IPS-18c (cell line): ENCODE measurements at regions not wholly inside any gene's neighbourhood (a gene's known extent, or its start where the extent isn't known, plus 50 kb on each side); places are given as distances from the start of the nearest gene placed in this dataset.
A peak's percentile ranks its signal among the peaks of the same experiment; 100 is the strongest.
"Not testable (repeated sequence)": the region's sequence is repeated elsewhere in the genome, so short reads cannot be mapped to it uniquely, and the experiment has no call there.

ENCODE experiments used
- H3K4me3 ChIP-seq: 2 replicates; pipeline ENCODE4 v1.7.0; 2013; ENCODE audit warnings: low read depth, mild to moderate bottlenecking, low read length, moderate library complexity; ENCODE audit not compliant: insufficient read depth
- H3K9me3 ChIP-seq: one replicate; pipeline ENCODE4 v1.6.1; 2013; ENCODE audit warnings: mild to moderate bottlenecking, low read length, moderate library complexity; ENCODE audit not compliant: control insufficient read depth, insufficient read depth

GRCh38 chr14:106417224-106418049 lies 891.1 kb downstream of the TMEM121 start:
- peak overlapping the region; percentile 10; the same call in 1 of the 2 replicates for H3K4me3 ChIP-seq

GRCh38 chr14:106419376-106419965 lies 893.1 kb downstream of the TMEM121 start:
- Histone ChIP-seq H3K4me3 (no peak overlapping the region), H3K9me3 (peaks cover 24% of the 10 kb centered on the region)

More at GRCh38 chr14:106417224-106418049, 891.1 kb downstream of the TMEM121 start:
- peaks cover 23% of the 10 kb centered on the region for H3K9me3 ChIP-seq

- H3K4me3 ChIP-seq: not testable (repeated sequence)
- peaks cover 20% of the 10 kb centered on the region for H3K9me3 ChIP-seq
Observed at GRCh38 chr14:106421431-106422033, 895.1 kb downstream of the TMEM121 start.

- peaks cover 20% of the 10 kb centered on the region for H3K9me3 ChIP-seq
- H3K4me3 ChIP-seq: no peak overlapping the region
Observed at GRCh38 chr14:106422066-106422465, 895.7 kb downstream of the TMEM121 start.

- H3K9me3 ChIP-seq, H3K4me3 ChIP-seq: not testable (repeated sequence)
Observed at GRCh38 chr14:106425150-106425549, 898.8 kb downstream of the TMEM121 start.

- Histone ChIP-seq H3K4me3 (no peak overlapping the region), H3K9me3 (peaks cover 22% of the 10 kb centered on the region)
Observed at GRCh38 chr14:106436310-106436905, 910.0 kb downstream of the TMEM121 start.

- peaks cover 24% of the 10 kb centered on the region for H3K9me3 ChIP-seq
Observed at GRCh38 chr14:106442857-106443256, 916.5 kb downstream of the TMEM121 start.

GRCh38 chr14:106455026-106455425 lies 928.6 kb downstream of the TMEM121 start:
- no peak overlapping the region for H3K4me3 ChIP-seq
- peaks cover 18% of the 10 kb centered on the region for H3K9me3 ChIP-seq

More at GRCh38 chr14:106442857-106443256, 916.5 kb downstream of the TMEM121 start:
- no peak overlapping the region for H3K4me3 ChIP-seq

- peaks cover 24% of the 10 kb centered on the region for H3K9me3 ChIP-seq
- no peak overlapping the region for H3K4me3 ChIP-seq
Observed at GRCh38 chr14:106459971-106460730, 933.8 kb downstream of the TMEM121 start.

- Histone ChIP-seq H3K9me3 (peaks cover 28% of the 10 kb centered on the region), H3K4me3 (peak overlapping the region; percentile 24; the same call in 1 of the 2 replicates)
Observed at GRCh38 chr14:106460916-106461315, 934.5 kb downstream of the TMEM121 start.

GRCh38 chr14:106466483-106466882 lies 940.1 kb downstream of the TMEM121 start:
- H3K9me3 ChIP-seq: peaks cover 16% of the 10 kb centered on the region
- H3K4me3 ChIP-seq: not testable (repeated sequence)

- H3K9me3 ChIP-seq: not testable (repeated sequence)
Observed at GRCh38 chr14:106468869-106469268, 942.5 kb downstream of the TMEM121 start.

GRCh38 chr14:106470028-106470427 lies 943.6 kb downstream of the TMEM121 start:
- H3K9me3 ChIP-seq, H3K4me3 ChIP-seq: not testable (repeated sequence)

More at GRCh38 chr14:106468869-106469268, 942.5 kb downstream of the TMEM121 start:
- H3K4me3 ChIP-seq: not testable (repeated sequence)

- not testable (repeated sequence) for H3K9me3 ChIP-seq, H3K4me3 ChIP-seq
Observed at GRCh38 chr14:106474261-106475028, 948.1 kb downstream of the TMEM121 start.

GRCh38 chr14:106475214-106475613 lies 948.8 kb downstream of the TMEM121 start:
- not testable (repeated sequence) for H3K4me3 ChIP-seq, H3K9me3 ChIP-seq

- not testable (repeated sequence) for H3K9me3 ChIP-seq, H3K4me3 ChIP-seq
Observed at GRCh38 chr14:106477600-106477999, 951.2 kb downstream of the TMEM121 start.
